T1000 (cell line): ENCODE measurements at regions not wholly inside any gene's neighbourhood (a gene's known extent, or its start where the extent isn't known, plus 50 kb on each side); places are given as distances from the start of the nearest gene placed in this dataset.

Experiments used
- DNase-seq: peaks from one replicate; lab custom pipeline; 2025; ENCODE audit warnings: mixed read lengths; lab: John Stamatoyannopoulos, UW

GRCh38 chr13:91085127-91085526 lies 262.4 kb upstream of the MIR17HG start:
- no peak for DNase-seq

GRCh38 chr13:91086936-91087716 lies 260.4 kb upstream of the MIR17HG start:
- DNase-seq, result no peak

- DNase-seq, result no peak
These were observed 250.2 kb upstream of the MIR17HG start for GRCh38 chr13:91097269-91097668.

- DNase-seq, result no peak
These were observed 247.6 kb upstream of the MIR17HG start for GRCh38 chr13:91099877-91100276.

GRCh38 chr13:91100944-91101343 lies 246.5 kb upstream of the MIR17HG start:
- no peak for DNase-seq

- DNase-seq, result no peak
These were observed 246.1 kb upstream of the MIR17HG start for GRCh38 chr13:91101381-91101780.

- DNase-seq, result no peak
These were observed 242.2 kb upstream of the MIR17HG start for GRCh38 chr13:91105270-91105669.

GRCh38 chr13:91106565-91106964 lies 240.9 kb upstream of the MIR17HG start:
- DNase-seq, result no peak

GRCh38 chr13:91108315-91108714 lies 239.2 kb upstream of the MIR17HG start:
- DNase-seq, result no peak

- DNase-seq, result no peak
These were observed 235.8 kb upstream of the MIR17HG start for GRCh38 chr13:91111476-91112200.

GRCh38 chr13:91112201-91112923 lies 235.1 kb upstream of the MIR17HG start:
- DNase-seq, result no peak

- no peak for DNase-seq
These were observed 234.6 kb upstream of the MIR17HG start for GRCh38 chr13:91112924-91113277.

- no peak for DNase-seq
These were observed 231.7 kb upstream of the MIR17HG start for GRCh38 chr13:91115776-91116175.

GRCh38 chr13:91117351-91117750 lies 230.1 kb upstream of the MIR17HG start:
- DNase-seq, result no peak

- no peak for DNase-seq
These were observed 227.8 kb upstream of the MIR17HG start for GRCh38 chr13:91119643-91120042.

GRCh38 chr13:91122766-91123165 lies 224.7 kb upstream of the MIR17HG start:
- no peak for DNase-seq

GRCh38 chr13:91123456-91124127 lies 223.9 kb upstream of the MIR17HG start:
- no peak for DNase-seq

- DNase-seq, result no peak
These were observed 220.7 kb upstream of the MIR17HG start for GRCh38 chr13:91126806-91127205.

- DNase-seq, result no peak
These were observed 219.5 kb upstream of the MIR17HG start for GRCh38 chr13:91127995-91128394.

- no peak for DNase-seq
These were observed 215.1 kb upstream of the MIR17HG start for GRCh38 chr13:91132381-91132780.

GRCh38 chr13:91132786-91133185 lies 214.7 kb upstream of the MIR17HG start:
- DNase-seq, result no peak
